Activated CD4-positive, CD25-positive, alpha-beta regulatory T cell treated with anti-CD3 and anti-CD28 coated beads, Interleukin-2, amount 50 U/mL, for 24 hours (primary cell): ENCODE measurements at regions not wholly inside any gene's neighbourhood (a gene's known extent, or its start where the extent isn't known, plus 50 kb on each side); places are given as distances from the start of the nearest gene placed in this dataset.

Experiments
- ATAC-seq, 2 donors: fragments of 150-1000 bp; cut with Tn5 transposase; one replicate each; pipeline ENCODE4 v1.10.0; 2021; ENCODE audit warnings: mild to moderate bottlenecking in 1 of 2, moderate library complexity in 1 of 2

DNA sequence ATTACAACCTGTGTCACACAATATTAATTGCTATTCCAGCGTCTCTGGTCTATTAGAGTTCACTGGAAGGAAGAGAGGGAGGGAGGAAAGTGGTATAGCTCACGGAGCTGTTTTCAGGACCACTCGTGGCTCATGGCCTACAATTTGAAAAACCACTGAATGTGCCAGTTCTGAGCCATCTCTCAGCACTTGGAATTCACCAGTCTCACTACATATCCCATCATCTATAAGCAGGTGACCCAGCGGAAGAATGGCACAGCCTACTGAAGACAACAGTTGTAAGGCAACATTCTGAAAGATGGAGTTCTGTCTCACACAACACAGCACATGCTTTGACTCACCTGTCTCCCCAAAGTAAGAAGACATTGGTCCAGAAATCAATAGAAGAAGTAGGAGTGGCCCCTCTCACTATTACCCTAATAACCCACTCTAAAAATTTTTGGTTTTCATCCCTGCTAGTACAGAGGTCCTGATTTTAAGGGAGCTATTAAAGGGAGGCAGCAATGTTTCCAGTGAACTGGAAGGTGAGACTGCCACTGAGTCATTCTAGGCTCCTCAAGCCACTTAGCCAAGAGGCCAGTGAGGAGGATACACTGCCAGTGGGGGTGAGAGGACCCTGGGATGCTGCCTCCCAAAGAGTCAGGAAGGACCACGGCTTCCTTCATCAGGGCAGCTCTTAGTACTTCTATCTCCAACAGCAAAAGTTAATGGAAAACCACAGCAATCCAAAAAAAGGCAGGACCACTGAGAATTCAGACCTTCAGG, 50.0 kb upstream of the DOCK9 start:
- ATAC-seq: no peak

- no peak for ATAC-seq
These were observed 51.0 kb upstream of the DOCK9 start for GRCh38 chr13:99028890-99029289.

DNA sequence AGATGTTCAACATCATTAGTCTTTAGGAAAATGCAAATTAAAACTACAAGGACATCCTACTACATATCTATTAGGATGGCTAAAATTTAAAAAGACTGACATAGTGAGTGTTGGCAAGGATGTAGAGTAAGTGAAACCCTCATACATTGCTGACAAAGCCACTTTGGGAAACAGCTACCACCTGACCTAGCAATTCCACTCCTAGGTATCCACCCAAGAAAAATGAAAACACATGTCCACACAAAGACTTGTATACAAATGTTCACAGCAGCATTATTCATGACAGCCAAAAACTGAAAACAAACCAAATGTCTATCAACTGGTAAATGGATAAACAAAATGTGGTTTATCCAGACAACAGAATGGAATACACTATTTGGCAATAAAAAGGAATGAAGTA, 51.7 kb upstream of the DOCK9 start:
- ATAC-seq: no peak

- no peak for ATAC-seq
These were observed 52.5 kb upstream of the DOCK9 start for GRCh38 chr13:99030326-99030725.

GRCh38 chr13:99031832-99032231, 54.0 kb upstream of the DOCK9 start:
- no peak for ATAC-seq

DNA sequence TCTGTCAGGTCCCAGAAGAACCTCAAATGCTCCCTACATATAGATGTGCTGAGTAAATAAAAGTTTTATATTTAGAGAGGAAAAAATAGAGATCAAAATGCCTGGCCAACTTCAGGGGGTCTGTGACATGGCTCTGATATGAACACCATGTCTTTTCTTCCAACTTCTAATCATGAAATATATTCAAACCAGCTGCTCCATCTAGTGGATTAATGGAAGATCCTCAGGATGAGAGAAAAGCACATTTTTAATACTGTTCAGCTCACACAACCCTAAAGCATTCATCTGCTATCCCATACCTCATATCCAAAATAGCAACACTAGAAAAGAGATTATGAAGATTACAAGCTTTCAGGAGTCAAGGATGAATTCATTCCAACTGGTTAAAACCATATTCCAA, 56.0 kb upstream of the DOCK9 start:
- ATAC-seq: no peak

- no peak for ATAC-seq
These were observed 56.6 kb upstream of the DOCK9 start for GRCh38 chr13:99034333-99035085.

DNA sequence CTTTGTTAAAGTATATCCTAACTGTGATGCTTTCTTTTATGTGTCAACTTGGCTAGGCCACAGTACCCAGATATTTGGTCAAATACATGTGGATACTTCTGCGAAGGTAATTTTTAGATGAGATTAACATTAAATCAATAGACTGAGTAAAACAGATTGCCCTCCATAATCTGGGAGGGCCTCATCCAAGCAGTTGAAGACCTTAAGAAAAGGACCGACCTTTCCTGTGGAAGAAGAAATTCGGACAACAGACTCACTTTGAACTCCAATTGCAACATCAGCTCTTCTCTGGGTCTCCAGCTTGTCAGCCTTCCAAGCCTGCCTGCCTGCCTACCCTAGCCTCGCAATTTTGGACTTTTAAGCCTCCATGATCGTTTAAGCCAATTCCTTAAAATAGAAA, 57.9 kb upstream of the DOCK9 start:
- no peak for ATAC-seq

- no peak for ATAC-seq
These were observed 59.9 kb upstream of the DOCK9 start for GRCh38 chr13:99037756-99038155.

DNA sequence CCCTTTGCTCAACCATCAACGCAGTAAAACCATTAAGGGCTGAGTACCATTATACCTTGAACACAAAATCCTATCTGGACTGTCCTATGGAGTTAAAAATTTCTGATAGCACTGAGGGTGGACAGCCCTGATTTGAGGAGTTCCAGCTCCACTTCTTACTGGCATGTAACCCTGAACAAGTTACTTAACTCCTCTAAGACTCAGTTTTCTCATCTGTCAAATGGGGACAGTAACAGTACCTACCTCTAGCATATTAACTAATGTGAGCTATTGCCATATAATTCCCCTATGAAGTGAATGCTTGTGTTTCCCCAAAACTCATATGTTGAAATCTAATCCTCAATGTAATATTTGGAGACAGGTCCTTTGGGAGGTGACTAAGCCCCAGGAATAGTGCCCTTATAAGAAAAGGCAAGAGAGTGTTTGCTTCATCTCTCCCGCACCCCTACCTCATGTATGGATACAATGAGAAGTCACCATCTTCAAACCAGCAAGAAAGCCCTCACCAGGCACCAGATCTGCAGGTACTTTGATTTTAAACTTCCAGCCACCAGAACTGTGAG, 61.9 kb upstream of the DOCK9 start:
- ATAC-seq: no peak

- no peak for ATAC-seq
These were observed 62.8 kb upstream of the DOCK9 start for GRCh38 chr13:99040536-99041131.

DNA sequence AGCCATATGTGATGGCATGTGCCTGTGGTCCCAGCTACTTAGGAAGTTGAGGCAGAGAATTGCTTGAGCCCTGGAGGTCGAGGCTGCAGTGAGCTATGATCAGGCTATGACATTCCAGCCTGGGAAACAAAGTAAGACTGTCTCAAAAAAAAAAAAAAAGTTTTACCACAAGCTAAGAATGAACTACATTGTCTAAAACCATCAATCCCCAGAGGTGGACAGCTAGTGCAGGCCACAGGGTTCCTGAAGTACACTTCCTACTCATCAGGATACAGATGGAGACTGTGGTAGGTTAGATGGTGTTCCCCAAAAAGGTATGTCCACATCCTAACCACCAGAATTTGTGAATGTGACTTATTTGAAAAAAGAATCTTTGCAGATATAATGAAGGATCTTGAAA, 63.5 kb upstream of the DOCK9 start:
- ATAC-seq: no peak

DNA sequence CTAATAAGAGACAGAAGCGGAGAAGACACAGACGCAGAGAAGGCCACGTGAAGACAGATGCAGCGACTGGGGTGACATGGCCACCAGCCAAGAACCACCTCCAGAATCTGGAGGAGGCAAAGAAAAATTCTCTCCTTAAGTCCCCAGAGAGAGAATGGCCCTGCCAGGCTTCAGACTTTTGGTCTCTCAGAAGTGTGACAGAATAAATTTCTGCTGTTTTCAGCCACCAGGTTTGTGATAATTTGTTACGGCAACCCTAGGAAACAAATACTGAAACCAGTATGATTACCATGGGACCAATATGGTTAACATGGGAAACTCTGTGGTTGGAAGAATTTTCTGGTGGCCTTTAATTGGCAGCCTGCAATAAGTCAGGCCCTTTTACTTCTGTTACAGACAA, 63.9 kb upstream of the DOCK9 start:
- ATAC-seq: peak in 1 of 2 donors; percentile 12

DNA sequence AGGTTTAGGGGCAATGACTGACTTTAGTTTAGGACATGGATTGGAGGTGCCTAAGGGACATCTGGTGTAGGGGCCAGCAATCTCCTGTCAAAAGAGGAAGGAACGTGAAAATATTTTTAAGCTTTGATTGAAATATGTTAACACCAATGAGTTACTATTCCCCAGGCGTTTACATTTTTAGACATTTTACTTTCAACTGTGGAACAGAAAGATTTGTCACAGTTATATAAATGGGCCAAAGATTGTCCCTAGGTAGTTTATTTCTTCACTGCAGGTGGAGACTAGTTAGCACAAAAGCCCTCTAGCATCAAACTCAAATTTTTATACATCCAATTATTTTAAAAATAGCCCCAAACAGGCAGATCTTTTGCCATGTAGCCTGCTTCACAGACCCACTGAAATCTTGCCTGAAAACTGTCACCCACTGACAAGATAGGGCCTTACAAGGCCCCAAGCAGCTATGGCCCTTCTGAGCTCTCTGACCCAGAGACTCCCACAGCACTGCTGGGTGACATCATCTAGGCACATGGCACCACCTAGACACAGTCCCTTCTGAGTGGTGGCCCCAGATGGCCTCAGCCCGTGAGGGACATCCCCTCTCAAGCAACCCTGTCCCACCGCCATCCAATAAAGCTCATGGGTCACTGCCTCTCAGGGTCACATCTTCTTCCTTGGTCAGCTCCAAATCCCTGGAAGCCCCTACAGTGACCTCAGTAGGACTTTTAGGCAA, 64.8 kb upstream of the DOCK9 start:
- no peak for ATAC-seq

DNA sequence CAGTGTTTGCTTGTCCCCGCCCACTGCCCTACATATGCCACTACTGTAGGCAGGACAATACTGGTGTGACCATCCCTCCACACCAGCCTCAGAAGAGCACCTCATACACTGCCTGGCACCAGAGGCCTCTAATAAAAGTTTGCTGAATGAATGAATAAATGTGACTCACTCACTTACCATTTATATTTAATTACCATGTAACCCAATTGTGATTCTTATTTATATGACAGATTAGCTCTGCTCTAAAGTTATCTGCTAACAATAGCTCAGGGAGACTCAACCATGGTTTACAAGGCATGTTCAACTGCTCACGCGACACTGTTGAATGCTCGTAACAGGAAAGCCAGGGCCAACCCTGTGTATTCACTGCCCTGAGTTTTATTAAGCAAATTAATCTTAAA, 66.0 kb upstream of the DOCK9 start:
- no peak for ATAC-seq

DNA sequence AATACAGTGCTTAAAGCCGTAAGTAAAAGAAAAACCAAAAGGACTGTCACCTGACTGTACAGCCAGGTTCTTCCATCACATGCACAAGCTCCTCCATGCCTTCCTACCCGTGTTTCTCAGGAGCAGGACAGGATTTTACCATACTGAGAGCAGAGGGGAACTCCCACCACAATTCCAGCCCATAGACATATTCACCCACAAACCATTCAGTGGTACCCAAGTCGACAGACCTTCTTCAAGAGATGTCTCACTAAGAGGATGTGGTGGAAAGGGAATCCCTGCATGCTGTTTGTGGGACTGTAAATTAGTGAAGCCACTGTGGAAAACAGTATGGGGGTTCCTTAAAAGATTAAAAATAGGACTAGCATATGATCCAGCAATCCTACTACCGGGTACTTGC, 66.9 kb upstream of the DOCK9 start:
- no peak for ATAC-seq

GRCh38 chr13:99045396-99045795, 67.5 kb upstream of the DOCK9 start:
- no peak for ATAC-seq

- no peak for ATAC-seq
These were observed 69.0 kb upstream of the DOCK9 start for GRCh38 chr13:99046851-99047250.

GRCh38 chr13:99050983-99051488, 73.2 kb upstream of the DOCK9 start:
- ATAC-seq: no peak

DNA sequence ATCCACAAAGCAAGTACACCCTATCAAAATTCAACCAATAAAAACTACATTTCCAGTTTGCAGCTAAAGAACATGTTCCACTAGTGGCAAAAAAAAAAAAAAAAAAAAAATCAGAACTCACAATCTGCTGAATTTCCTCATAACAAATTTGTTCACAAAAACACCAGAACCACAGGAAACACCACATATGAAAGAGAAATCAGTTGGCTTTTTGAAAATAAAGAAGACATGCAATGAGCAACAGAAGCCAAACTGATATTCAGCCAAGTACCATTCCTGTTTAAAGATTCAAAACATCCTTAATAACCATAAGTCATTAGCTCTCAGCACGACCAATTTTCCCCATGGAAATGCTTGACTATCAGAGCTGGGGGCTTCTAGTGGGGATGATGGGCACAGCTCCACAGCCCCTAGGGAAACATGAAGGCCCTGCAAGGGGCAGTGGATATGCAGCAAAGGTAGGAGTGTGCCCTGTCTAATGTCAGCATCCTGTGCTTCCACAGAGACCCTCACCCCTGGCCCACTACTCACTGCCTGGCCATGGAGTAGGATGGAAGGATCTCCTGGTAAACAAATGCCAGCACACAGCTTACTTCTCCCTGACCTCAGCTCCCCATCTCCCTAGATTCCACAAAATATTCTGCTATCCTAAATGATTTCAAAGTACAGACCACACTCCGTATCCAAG, 74.0 kb upstream of the DOCK9 start:
- no peak for ATAC-seq

- no peak for ATAC-seq
These were observed 75.9 kb upstream of the DOCK9 start for GRCh38 chr13:99053636-99054233.

- no peak for ATAC-seq
These were observed 77.4 kb upstream of the DOCK9 start for GRCh38 chr13:99055281-99055680.
